ENCODE measurements at regions not wholly inside any gene's neighbourhood (a gene's known extent, or its start where the extent isn't known, plus 50 kb on each side); places are given as distances from the start of the nearest gene placed in this dataset.

DNA sequence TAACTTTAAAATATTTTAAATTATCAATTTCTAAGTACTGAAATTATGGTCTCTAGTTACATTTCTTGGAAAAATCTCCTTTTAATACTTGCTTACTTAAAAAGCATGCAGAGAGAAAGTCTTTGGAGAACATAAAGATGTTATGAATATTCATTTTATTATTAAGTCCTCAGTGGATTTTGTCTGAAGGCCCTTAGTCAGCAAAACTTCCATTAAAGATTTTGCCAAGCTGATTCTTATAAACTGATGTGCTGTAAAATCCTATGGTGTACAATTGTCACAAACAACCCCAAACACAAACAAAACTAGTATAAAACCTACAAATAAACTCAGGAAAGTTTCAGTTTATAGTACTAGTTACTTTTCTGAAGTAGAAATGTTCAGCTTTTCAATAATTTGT lies 372.7 kb downstream of the MEI4 start:
- no peak for TF ChIP-seq EZH2 (IDR thresholded peaks at IDR 0.05; ENCODE audit: borderline replicate concordance, low read length)
- TF ChIP-seq, protein P1, sequence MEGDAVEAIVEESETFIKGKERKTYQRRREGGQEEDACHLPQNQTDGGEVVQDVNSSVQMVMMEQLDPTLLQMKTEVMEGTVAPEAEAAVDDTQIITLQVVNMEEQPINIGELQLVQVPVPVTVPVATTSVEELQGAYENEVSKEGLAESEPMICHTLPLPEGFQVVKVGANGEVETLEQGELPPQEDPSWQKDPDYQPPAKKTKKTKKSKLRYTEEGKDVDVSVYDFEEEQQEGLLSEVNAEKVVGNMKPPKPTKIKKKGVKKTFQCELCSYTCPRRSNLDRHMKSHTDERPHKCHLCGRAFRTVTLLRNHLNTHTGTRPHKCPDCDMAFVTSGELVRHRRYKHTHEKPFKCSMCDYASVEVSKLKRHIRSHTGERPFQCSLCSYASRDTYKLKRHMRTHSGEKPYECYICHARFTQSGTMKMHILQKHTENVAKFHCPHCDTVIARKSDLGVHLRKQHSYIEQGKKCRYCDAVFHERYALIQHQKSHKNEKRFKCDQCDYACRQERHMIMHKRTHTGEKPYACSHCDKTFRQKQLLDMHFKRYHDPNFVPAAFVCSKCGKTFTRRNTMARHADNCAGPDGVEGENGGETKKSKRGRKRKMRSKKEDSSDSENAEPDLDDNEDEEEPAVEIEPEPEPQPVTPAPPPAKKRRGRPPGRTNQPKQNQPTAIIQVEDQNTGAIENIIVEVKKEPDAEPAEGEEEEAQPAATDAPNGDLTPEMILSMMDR (IDR thresholded peaks at IDR 0.05; ENCODE audit: low read length) = no peak

Measured in OCI-LY1 (cell line).